ENCODE measurements at regions not wholly inside any gene's neighbourhood (a gene's known extent, or its start where the extent isn't known, plus 50 kb on each side); places are given as distances from the start of the nearest gene placed in this dataset.
A peak's percentile ranks its signal among the peaks of the same experiment; 100 is the strongest.

- no peak overlapping the region for H3K27ac ChIP-seq (ENCODE audit: low read length)
- WGBS, result 88% methylated on average over 1 of the region's 1 CpG
- no peaks in the 10 kb centered on the region for H3K27me3 ChIP-seq (ENCODE audit: control insufficient read depth, insufficient read depth)
- H3K9me3 ChIP-seq (ENCODE audit: control insufficient read depth, low read length), result no peaks in the 10 kb centered on the region
- ATAC-seq (no peak), DNase-seq (no peak)
- H3K4me3 ChIP-seq (ENCODE audit: low read length), result no peak overlapping the region
- H3K4me1 ChIP-seq (ENCODE audit: control insufficient read depth, insufficient read depth, low read length), result no peaks in the 10 kb centered on the region
- intact Hi-C loops (cut with DNase I), result loop anchor here in 1 of 4 donors (10.0 kb wide), 2 partner anchors 184 to 564 kb away; no protein-coding TSS in a partner anchor
These were observed 60.7 kb upstream of the NFKB1 start for GRCh38 chr4:102440498-102440897.

GRCh38 chr4:102441978-102442911, 58.9 kb upstream of the NFKB1 start:
- H3K4me3 ChIP-seq (ENCODE audit: low read length), result no peak overlapping the region
- no peaks in the 10 kb centered on the region for H3K9me3 ChIP-seq (ENCODE audit: control insufficient read depth, low read length)
- H3K4me1 ChIP-seq (ENCODE audit: control insufficient read depth, insufficient read depth, low read length), result no peaks in the 10 kb centered on the region
- WGBS, result 92% methylated on average over 8 of the region's 8 CpGs
- no peak overlapping the region for H3K27ac ChIP-seq (ENCODE audit: low read length)
- DNase-seq (no peak), ATAC-seq (no peak)
- intact Hi-C loops (cut with DNase I), result loop anchor here in 1 of 4 donors (10.0 kb wide), 2 partner anchors 183 to 563 kb away; no protein-coding TSS in a partner anchor
- no peaks in the 10 kb centered on the region for H3K27me3 ChIP-seq (ENCODE audit: control insufficient read depth, insufficient read depth)

- Histone ChIP-seq H3K27me3 (ENCODE audit: control insufficient read depth, insufficient read depth) (no peaks in the 10 kb centered on the region), H3K27ac (ENCODE audit: low read length) (no peak overlapping the region), H3K4me1 (ENCODE audit: control insufficient read depth, insufficient read depth, low read length) (no peaks in the 10 kb centered on the region), H3K9me3 (ENCODE audit: control insufficient read depth, low read length) (no peaks in the 10 kb centered on the region), H3K4me3 (ENCODE audit: low read length) (no peak overlapping the region)
- ATAC-seq, result no peak
- 52% methylated on average over 4 of the region's 4 CpGs for WGBS
- intact Hi-C loops (cut with DNase I), result loop anchor here in 2 of 4 donors (5.0 to 10.0 kb wide), 4 partner anchors 180 to 648 kb away; no protein-coding TSS in a partner anchor
- no peak for DNase-seq
These were observed 56.4 kb upstream of the NFKB1 start for GRCh38 chr4:102444752-102445151.

GRCh38 chr4:102445213-102445612, 55.9 kb upstream of the NFKB1 start:
- intact Hi-C loops (cut with DNase I), result loop anchor here in 2 of 4 donors (5.0 to 10.0 kb wide), 4 partner anchors 180 to 647 kb away; no protein-coding TSS in a partner anchor
- no peaks in the 10 kb centered on the region for H3K4me1 ChIP-seq (ENCODE audit: control insufficient read depth, insufficient read depth, low read length)
- no peaks in the 10 kb centered on the region for H3K27me3 ChIP-seq (ENCODE audit: control insufficient read depth, insufficient read depth)
- WGBS, result 93% methylated on average over 2 of the region's 2 CpGs
- no peak overlapping the region for H3K27ac ChIP-seq (ENCODE audit: low read length)
- DNase-seq, result no peak
- no peak overlapping the region for H3K4me3 ChIP-seq (ENCODE audit: low read length)
- ATAC-seq, result no peak
- no peaks in the 10 kb centered on the region for H3K9me3 ChIP-seq (ENCODE audit: control insufficient read depth, low read length)

GRCh38 chr4:102447413-102447812, 53.7 kb upstream of the NFKB1 start:
- WGBS, result 56% methylated on average over 4 of the region's 4 CpGs
- Histone ChIP-seq H3K9me3 (ENCODE audit: control insufficient read depth, low read length) (no peaks in the 10 kb centered on the region), H3K27me3 (ENCODE audit: control insufficient read depth, insufficient read depth) (no peaks in the 10 kb centered on the region), H3K27ac (ENCODE audit: low read length) (no peak overlapping the region), H3K4me3 (ENCODE audit: low read length) (no peak overlapping the region), H3K4me1 (ENCODE audit: control insufficient read depth, insufficient read depth, low read length) (no peaks in the 10 kb centered on the region)
- DNase-seq, result no peak
- no peak for ATAC-seq
- intact Hi-C loops (cut with DNase I), result loop anchor here in 2 of 4 donors (5.0 to 10.0 kb wide), 4 partner anchors 177 to 645 kb away; no protein-coding TSS in a partner anchor

- 62% methylated on average over 4 of the region's 4 CpGs for WGBS
- Histone ChIP-seq H3K27me3 (ENCODE audit: control insufficient read depth, insufficient read depth) (no peaks in the 10 kb centered on the region), H3K4me3 (ENCODE audit: low read length) (no peak overlapping the region), H3K27ac (ENCODE audit: low read length) (no peak overlapping the region), H3K4me1 (ENCODE audit: control insufficient read depth, insufficient read depth, low read length) (no peaks in the 10 kb centered on the region), H3K9me3 (ENCODE audit: control insufficient read depth, low read length) (no peaks in the 10 kb centered on the region)
- DNase-seq, result peak in 1 of 3 donors; percentile 17
- intact Hi-C loops (cut with DNase I), result loop anchor here (5.0 to 10.0 kb wide), 7 partner anchors 155 to 642 kb away; partner anchors contain the start of gene SLC9B1 (in 1 of the 4)
- peak in 1 of 2 donors; percentile 63 for ATAC-seq
These were observed 51.3 kb upstream of the NFKB1 start for GRCh38 chr4:102449751-102450352.

- Histone ChIP-seq H3K27me3 (ENCODE audit: control insufficient read depth, insufficient read depth) (no peaks in the 10 kb centered on the region), H3K9me3 (ENCODE audit: control insufficient read depth, low read length) (no peaks in the 10 kb centered on the region), H3K27ac (ENCODE audit: low read length) (no peak overlapping the region), H3K4me1 (ENCODE audit: control insufficient read depth, insufficient read depth, low read length) (no peaks in the 10 kb centered on the region), H3K4me3 (ENCODE audit: low read length) (no peak overlapping the region)
- DNase-seq (no peak), ATAC-seq (no peak)
- intact Hi-C loops (cut with DNase I), result loop anchor here in 3 of 4 donors (10.0 kb wide), 4 partner anchors 154 to 564 kb away; partner anchors contain the start of gene SLC9B1 (in 1 of the 3)
- 81% methylated on average over 4 of the region's 4 CpGs for WGBS
These were observed 49.9 kb upstream of the NFKB1 start for GRCh38 chr4:102451266-102451665.

Data from right cardiac atrium (tissue), 5 donors.